ENCODE measurements at regions not wholly inside any gene's neighbourhood (a gene's known extent, or its start where the extent isn't known, plus 50 kb on each side); places are given as distances from the start of the nearest gene placed in this dataset.

DNA sequence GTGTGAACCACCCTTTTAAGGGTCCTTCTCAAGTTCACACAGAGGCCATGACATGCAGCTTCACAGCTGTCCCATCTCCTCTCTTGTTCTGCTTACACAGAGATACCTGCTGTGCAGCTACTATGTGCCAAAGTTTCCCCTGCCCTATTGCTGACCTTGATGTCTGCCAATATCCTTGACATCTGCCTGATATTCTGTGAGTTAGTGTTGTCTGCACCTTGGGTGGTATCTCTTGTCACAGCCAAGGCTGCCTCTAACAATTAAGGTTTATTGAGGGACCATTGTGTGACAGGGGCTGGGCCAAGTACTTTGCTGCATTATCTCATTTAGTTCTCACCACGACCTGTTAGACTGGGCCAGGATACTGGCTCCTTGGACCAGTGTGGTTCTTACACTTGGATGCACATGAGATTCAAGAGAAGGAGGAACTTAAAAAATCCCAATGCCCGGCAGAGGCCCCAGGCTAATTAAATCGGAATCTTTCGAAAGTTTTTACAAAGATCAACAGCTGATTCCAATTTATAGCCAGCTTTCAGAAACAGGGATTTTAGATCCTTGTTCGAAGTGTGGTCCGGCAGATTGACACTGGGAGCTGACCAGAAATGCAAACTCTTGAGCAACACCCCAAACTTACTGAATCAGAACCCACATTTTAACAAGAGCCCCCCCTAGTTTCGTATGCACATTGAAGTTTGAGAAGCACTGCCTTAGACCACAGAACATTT lies 178.6 kb downstream of the SATB1 start:
- ATAC-seq (replicated peaks): no peak
- Mint-ChIP-seq H3K27ac (no peak overlapping the region), H3K27me3 (peaks cover 17% of the 10 kb centered on the region), H3K36me3 (ENCODE audit: low read depth) (no peaks in the 10 kb centered on the region), H3K4me3 (no peak overlapping the region), H3K4me1 (peaks cover 4% of the 10 kb centered on the region), H3K9me3 (peaks cover 3% of the 10 kb centered on the region)

DNA sequence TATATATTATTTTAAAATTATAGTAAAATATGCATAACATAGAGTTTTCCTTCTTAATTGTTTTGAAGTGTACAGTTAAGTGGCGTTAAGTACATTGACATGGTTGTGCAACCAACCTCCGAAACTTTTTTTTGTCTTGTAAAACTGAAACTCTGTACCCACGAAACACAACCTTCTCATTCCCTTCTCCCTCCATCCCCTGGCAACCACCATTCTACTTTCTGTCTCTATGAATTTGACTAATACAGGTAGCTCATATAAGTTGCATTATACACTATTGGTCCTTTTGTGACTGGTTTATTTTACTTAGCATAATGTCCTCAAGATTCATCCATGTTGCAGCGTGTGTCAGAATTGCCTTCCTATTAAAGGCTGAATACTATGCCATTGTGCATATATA lies 179.4 kb downstream of the SATB1 start:
- Mint-ChIP-seq H3K4me3 (no peak overlapping the region), H3K27me3 (peaks cover 17% of the 10 kb centered on the region), H3K36me3 (ENCODE audit: low read depth) (no peaks in the 10 kb centered on the region), H3K4me1 (peaks cover 4% of the 10 kb centered on the region), H3K9me3 (peaks cover under 1% of the 10 kb centered on the region), H3K27ac (no peak overlapping the region)
- peak; percentile 82 for ATAC-seq (replicated peaks)

DNA sequence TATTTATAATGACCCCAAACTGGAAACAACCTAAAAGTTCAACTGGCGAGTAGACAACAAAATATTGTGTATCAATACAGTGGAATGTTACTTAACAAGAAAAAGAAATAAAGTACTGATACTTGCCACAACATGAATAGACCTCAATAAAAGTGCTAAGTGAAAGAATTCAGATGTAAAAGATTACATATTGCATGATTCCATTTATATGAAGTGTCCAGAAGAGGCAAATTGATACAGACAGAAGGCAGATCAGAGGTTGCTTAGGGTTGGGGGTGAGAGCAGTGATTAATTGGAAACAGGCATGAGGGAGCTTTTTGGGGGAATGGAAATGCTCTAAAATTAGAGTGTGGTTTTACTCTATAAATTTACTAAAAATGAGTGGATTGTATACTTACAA lies 183.3 kb downstream of the SATB1 start:
- H3K27ac Mint-ChIP-seq: no peak overlapping the region
- no peak overlapping the region for H3K4me3 Mint-ChIP-seq
- ATAC-seq (replicated peaks): no peak
- peaks cover 4% of the 10 kb centered on the region for H3K4me1 Mint-ChIP-seq
- H3K9me3 Mint-ChIP-seq: no peaks in the 10 kb centered on the region
- H3K36me3 Mint-ChIP-seq (ENCODE audit: low read depth): no peaks in the 10 kb centered on the region
- peaks cover 30% of the 10 kb centered on the region for H3K27me3 Mint-ChIP-seq

DNA sequence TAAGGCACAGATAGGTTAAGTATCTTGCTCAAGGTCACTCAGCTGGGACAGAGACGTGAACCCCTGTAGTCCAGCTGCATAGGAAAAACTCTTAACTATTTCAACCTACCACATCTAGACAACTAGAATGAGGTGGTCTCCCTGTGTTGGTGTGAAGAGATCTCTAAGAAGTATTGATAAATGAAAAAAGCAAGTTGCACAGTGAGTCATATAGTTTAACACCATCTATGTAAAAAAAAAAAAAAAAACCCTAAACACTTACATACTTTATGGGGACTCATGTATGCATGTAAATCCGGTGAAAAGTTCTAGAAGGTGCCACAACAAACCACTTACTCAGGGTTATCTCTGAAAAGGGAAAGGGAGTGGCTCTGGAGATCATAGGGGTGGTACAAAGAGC lies 185.5 kb downstream of the SATB1 start:
- H3K9me3 Mint-ChIP-seq: no peaks in the 10 kb centered on the region
- H3K4me1 Mint-ChIP-seq: no peaks in the 10 kb centered on the region
- peaks cover 26% of the 10 kb centered on the region for H3K27me3 Mint-ChIP-seq
- H3K27ac Mint-ChIP-seq: no peak overlapping the region
- no peak overlapping the region for H3K4me3 Mint-ChIP-seq
- no peak for ATAC-seq (replicated peaks)
- no peaks in the 10 kb centered on the region for H3K36me3 Mint-ChIP-seq (ENCODE audit: low read depth)

DNA sequence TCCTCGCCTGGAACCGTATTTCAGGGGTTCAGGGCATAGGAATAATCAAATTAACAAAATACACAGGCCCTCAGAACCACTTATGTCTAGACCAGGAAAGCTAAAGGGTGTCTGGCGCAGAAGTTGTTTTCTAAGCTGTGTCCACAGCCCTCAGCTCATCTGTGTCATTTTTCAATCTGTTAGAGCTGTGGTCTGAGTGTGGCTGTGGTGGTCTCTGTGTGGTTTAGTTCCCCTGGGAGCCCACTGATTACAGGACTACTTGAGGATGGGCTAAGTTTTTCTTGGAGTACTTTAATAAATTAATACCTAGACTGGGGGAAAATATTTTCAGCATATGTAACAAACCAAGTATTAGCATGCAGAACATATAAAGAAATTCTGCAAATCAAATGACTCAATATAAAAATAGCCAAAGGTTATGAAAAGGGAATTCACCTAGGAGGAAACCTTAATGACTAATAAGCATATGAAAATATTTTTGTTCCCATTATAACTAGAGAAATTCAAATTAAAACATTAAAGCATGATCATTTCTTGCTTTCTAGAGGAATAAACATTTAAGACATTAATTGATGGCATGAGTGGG lies 186.3 kb downstream of the SATB1 start:
- Mint-ChIP-seq H3K27me3 (peaks cover 24% of the 10 kb centered on the region), H3K36me3 (ENCODE audit: low read depth) (no peaks in the 10 kb centered on the region), H3K27ac (no peak overlapping the region), H3K4me3 (no peak overlapping the region), H3K9me3 (no peaks in the 10 kb centered on the region), H3K4me1 (no peaks in the 10 kb centered on the region)
- ATAC-seq (replicated peaks): no peak

DNA sequence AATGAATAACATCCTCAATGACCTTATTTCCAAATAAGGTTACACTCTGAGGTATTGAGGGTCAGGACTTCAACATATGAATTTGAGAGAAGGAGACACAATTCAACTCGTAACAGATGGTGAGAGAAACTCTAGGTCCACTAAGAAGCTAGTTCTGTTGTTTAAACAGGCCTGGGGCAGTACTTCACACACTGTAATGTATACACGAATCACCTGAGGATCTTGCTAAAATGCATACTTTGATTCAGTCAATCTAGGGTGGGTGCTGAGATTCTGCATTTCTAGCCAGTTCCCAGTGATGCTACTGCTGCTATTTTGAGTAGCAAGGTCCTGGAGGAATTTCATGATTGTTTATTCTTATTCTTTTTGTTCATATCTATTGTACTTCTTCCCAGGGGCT lies 186.8 kb downstream of the SATB1 start:
- Mint-ChIP-seq H3K27me3 (peaks cover 27% of the 10 kb centered on the region), H3K4me3 (no peak overlapping the region), H3K36me3 (ENCODE audit: low read depth) (no peaks in the 10 kb centered on the region), H3K27ac (no peak overlapping the region), H3K4me1 (no peaks in the 10 kb centered on the region), H3K9me3 (no peaks in the 10 kb centered on the region)
- ATAC-seq (replicated peaks): no peak

DNA sequence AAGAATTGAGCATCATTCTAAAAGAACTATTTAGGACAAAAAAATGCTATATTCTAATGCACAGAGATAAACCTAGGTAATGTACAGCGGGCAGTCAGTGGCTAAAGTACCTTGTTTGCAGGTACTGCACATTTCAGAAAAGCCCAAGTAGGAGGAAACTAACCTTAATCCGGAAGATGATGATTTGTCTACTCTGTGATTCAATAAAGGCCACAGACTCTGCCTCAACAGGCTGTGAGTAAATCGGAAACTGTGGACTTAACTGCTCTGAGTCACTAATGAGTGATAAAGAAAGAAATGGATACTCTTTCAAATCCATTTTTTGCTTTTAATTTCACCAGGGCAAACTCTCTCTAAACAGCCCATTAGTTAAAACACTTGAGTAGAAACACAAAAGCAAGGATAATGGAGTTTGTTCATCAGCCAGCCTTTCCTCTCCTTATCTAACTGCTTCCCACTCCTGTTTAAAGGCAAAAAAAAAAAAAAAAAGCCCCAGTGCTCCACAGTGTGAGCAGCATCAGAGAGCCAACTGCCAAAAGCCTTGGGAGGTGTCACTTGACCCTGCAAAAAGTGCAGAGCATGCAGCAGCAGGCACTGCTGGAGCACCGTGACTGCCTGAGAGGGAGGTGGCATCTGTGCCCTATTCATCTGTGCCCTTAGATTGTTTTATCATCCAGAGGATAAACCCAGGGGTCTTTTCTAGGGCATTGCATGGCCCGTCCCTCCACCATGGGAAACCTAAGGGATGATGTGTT lies 187.7 kb downstream of the SATB1 start:
- H3K36me3 Mint-ChIP-seq (ENCODE audit: low read depth): no peaks in the 10 kb centered on the region
- no peak overlapping the region for H3K4me3 Mint-ChIP-seq
- peaks cover 32% of the 10 kb centered on the region for H3K27me3 Mint-ChIP-seq
- H3K4me1 Mint-ChIP-seq: no peaks in the 10 kb centered on the region
- ATAC-seq (replicated peaks): peak; percentile 95
- H3K27ac Mint-ChIP-seq: no peak overlapping the region
- no peaks in the 10 kb centered on the region for H3K9me3 Mint-ChIP-seq

DNA sequence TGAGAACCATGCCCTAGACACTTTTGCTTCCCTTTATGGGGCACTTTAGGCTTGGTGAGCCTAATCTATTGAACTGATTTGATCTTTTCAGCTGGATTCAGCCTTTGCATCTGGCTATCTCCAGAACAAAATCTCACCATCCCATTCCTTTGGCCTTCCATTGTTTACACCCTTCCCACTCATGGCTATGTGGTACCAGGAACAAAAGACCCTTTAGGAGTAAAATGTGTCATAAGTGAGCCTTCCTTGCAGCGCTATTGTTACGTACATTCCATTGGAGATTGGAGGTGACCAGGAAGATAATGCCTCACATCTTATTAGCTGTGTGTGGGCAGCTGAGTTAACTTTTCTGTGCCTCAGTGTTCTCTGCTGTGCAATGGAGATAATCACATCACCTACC lies 188.4 kb downstream of the SATB1 start:
- no peak for ATAC-seq (replicated peaks)

DNA sequence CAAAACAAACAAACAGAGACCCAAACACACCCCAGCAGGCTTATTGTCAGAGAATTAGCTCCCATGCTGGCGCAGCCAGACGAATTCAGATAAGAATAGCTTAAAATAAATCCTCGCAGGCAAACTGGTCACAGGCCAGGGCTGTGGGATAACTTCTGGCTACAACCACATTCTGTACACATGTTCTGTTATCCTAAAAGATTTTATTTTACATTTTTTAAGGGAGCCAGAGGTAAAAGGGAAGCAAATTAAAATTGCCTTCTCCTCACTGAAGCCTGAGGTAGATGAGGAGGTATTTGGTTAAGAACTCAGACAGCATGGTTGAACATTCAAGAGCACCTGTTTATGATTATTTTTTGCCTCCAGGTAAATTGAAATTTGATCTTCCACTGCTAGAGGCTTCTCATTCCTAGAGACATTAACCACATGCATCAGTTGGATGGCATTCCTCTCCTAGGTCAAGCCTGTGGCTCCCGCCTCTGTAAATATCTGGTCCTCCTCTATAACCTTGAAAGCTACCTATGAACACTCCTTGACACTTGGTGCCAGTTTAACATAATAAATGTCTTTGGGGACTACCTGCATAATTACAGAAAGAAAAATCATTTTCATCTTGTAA lies 190.3 kb downstream of the SATB1 start:
- H3K27ac Mint-ChIP-seq: no peak overlapping the region
- H3K36me3 Mint-ChIP-seq (ENCODE audit: low read depth): no peaks in the 10 kb centered on the region
- no peaks in the 10 kb centered on the region for H3K9me3 Mint-ChIP-seq
- H3K4me3 Mint-ChIP-seq: no peak overlapping the region
- H3K4me1 Mint-ChIP-seq: no peaks in the 10 kb centered on the region
- peaks cover 25% of the 10 kb centered on the region for H3K27me3 Mint-ChIP-seq
- no peak for ATAC-seq (replicated peaks)

More for the DNA sequence above, 188.4 kb downstream of the SATB1 start:
- H3K36me3 Mint-ChIP-seq (ENCODE audit: low read depth): no peaks in the 10 kb centered on the region
- H3K27me3 Mint-ChIP-seq: peaks cover 29% of the 10 kb centered on the region
- H3K4me1 Mint-ChIP-seq: no peaks in the 10 kb centered on the region
- no peaks in the 10 kb centered on the region for H3K9me3 Mint-ChIP-seq
- H3K27ac Mint-ChIP-seq: no peak overlapping the region
- H3K4me3 Mint-ChIP-seq: no peak overlapping the region

DNA sequence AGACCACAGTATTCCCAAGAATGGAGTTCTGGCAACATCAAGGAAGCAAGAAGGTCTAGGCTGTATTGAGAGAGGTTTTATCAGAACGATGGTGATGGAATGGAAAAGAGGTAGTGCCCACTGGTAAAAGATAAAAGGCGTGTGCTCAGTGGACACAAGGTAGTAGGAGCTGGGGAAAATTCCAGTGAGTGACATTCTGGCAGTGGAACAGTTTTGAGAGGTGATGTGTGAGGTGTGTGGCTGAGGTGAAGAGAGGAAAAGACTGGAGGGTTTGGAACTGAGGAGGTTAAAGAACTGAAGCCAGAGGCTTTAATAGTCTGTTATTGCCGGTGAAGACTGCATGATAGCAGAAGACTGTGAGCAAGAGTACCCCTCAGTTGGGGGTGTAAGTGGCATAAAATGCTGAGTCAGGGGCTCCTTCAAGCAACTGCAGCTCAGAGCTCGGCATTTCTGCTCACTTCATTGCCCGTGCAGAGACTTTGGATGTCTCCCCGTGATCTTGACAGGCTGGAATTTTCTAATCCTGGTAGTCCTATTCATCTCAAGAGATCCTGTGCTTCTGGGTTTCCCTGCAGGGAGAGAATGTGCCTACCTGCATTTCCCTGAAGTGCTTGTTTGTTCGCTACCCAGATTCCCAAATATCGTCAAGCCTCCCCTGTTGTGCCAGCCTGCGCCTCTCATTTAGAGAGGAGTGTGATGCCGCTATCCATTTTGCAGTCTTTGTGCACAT lies 191.0 kb downstream of the SATB1 start:
- no peaks in the 10 kb centered on the region for H3K9me3 Mint-ChIP-seq
- no peak overlapping the region for H3K27ac Mint-ChIP-seq
- peaks cover 21% of the 10 kb centered on the region for H3K27me3 Mint-ChIP-seq
- H3K36me3 Mint-ChIP-seq (ENCODE audit: low read depth): no peaks in the 10 kb centered on the region
- H3K4me1 Mint-ChIP-seq: no peaks in the 10 kb centered on the region
- no peak for ATAC-seq (replicated peaks)
- no peak overlapping the region for H3K4me3 Mint-ChIP-seq

DNA sequence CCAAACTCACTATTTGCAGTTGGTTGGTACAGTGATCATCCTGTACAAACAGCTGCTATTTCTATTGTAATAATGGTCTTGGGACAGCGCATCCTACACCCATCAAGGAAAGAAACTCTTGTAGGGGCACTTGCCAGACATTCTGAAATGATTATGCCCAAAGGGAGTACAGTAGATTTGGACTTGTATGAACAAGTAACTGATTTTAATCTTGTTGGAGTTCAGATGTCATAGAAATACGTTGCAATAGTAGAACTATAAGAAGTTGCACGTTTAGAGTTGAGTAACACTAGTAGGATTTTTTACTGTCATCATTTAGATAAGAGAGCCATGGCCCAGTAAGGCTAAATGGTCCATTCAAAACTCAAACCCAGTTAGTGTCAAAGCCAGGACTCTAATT lies 192.8 kb downstream of the SATB1 start:
- Mint-ChIP-seq H3K4me3 (no peak overlapping the region), H3K4me1 (no peaks in the 10 kb centered on the region), H3K27me3 (peaks cover 18% of the 10 kb centered on the region), H3K36me3 (ENCODE audit: low read depth) (no peaks in the 10 kb centered on the region), H3K27ac (no peak overlapping the region), H3K9me3 (no peaks in the 10 kb centered on the region)
- no peak for ATAC-seq (replicated peaks)

DNA sequence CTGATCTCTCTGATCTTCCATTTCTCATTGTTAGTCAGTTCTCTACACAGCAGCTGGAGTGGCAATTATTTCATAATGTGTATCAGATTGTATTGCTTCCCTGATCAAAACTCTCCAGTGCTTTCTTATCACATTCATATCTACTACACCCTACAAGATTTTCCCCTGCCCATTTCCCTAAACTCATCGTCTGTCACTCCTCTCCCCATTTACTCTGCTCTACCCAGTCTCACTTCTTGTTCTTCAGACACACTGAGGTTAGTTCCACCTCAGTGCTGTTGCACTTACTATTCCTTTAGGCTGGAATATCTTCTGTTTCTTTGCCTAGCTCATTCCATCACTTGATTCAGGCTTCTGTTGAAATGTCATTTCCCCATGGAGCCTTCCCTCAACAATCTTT lies 197.1 kb downstream of the SATB1 start:
- ATAC-seq (replicated peaks): no peak
- no peak overlapping the region for H3K27ac Mint-ChIP-seq
- H3K4me3 Mint-ChIP-seq: no peak overlapping the region
- H3K9me3 Mint-ChIP-seq: no peaks in the 10 kb centered on the region
- peaks cover 11% of the 10 kb centered on the region for H3K27me3 Mint-ChIP-seq
- H3K36me3 Mint-ChIP-seq (ENCODE audit: low read depth): no peaks in the 10 kb centered on the region
- H3K4me1 Mint-ChIP-seq: no peaks in the 10 kb centered on the region

DNA sequence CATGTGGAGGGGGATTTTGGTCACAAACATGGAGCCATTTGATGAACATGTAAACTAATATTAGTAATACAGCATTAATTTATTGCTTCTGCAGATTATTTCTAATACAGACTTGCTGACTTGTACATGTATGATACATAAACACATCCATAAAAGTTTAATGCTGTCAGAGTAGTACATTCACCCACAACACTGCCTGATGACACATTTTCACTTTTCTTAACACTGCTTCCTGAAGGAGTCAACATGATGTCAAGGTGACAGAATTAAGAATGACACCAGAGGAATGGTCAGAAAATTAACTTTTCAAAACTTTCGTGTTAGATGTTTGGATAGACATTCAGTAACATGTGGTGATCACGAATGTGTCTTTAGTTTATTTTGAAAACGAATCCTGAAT lies 199.4 kb downstream of the SATB1 start:
- ATAC-seq (replicated peaks): no peak
- Mint-ChIP-seq H3K36me3 (ENCODE audit: low read depth) (no peaks in the 10 kb centered on the region), H3K9me3 (no peaks in the 10 kb centered on the region), H3K27ac (no peak overlapping the region), H3K27me3 (peaks cover 7% of the 10 kb centered on the region), H3K4me3 (no peak overlapping the region), H3K4me1 (no peaks in the 10 kb centered on the region)

DNA sequence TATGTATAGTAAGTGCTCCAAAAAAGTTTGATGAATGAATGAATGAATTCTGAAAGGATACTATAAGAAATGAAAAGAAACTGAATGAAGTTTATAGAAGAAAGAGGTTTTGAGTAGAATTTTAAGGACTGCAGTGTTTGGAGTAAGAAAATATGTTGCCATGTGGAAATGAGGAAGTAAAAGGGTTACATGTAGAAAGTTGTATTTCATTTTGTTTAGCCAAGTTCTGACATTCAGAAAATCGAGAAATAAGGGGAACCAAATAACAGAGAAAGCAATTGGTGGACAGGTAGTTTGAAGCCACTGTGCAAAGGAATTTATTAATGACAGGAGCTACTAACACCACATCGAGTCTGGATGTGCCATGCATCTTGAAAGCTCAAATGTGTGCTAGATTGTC lies 200.7 kb downstream of the SATB1 start:
- no peak overlapping the region for H3K27ac Mint-ChIP-seq
- no peaks in the 10 kb centered on the region for H3K4me1 Mint-ChIP-seq
- no peaks in the 10 kb centered on the region for H3K36me3 Mint-ChIP-seq (ENCODE audit: low read depth)
- no peak overlapping the region for H3K4me3 Mint-ChIP-seq
- peaks cover 4% of the 10 kb centered on the region for H3K27me3 Mint-ChIP-seq
- no peak for ATAC-seq (replicated peaks)
- no peaks in the 10 kb centered on the region for H3K9me3 Mint-ChIP-seq

Measured in activated T-helper 17 cell treated with anti-CD3 and anti-CD28 coated beads, Interleukin-2, amount 50 U/mL, for 72 hours (primary cell).